ENCODE measurements at regions not wholly inside any gene's neighbourhood (a gene's known extent, or its start where the extent isn't known, plus 50 kb on each side); places are given as distances from the start of the nearest gene placed in this dataset.

GRCh38 chr11:69374110-69374945 is 80.4 kb downstream of the MYEOV start:
- no peak overlapping the region for H3K27ac ChIP-seq
- H3K4me3 ChIP-seq: no peak overlapping the region
- no peaks in the 10 kb centered on the region for H3K4me1 ChIP-seq
- H3K9me3 ChIP-seq: no peaks in the 10 kb centered on the region
- peak in 1 of 2 donors; percentile 10 for DNase-seq
- no peaks in the 10 kb centered on the region for H3K36me3 ChIP-seq
- intact Hi-C loops (cut with DNase I; ENCODE audit: low total_unique reads): no loop called here
- no peaks in the 10 kb centered on the region for H3K27me3 ChIP-seq
- TF ChIP-seq POLR2A (IDR thresholded peaks at IDR 0.05): no peak
- TF ChIP-seq, protein P1, sequence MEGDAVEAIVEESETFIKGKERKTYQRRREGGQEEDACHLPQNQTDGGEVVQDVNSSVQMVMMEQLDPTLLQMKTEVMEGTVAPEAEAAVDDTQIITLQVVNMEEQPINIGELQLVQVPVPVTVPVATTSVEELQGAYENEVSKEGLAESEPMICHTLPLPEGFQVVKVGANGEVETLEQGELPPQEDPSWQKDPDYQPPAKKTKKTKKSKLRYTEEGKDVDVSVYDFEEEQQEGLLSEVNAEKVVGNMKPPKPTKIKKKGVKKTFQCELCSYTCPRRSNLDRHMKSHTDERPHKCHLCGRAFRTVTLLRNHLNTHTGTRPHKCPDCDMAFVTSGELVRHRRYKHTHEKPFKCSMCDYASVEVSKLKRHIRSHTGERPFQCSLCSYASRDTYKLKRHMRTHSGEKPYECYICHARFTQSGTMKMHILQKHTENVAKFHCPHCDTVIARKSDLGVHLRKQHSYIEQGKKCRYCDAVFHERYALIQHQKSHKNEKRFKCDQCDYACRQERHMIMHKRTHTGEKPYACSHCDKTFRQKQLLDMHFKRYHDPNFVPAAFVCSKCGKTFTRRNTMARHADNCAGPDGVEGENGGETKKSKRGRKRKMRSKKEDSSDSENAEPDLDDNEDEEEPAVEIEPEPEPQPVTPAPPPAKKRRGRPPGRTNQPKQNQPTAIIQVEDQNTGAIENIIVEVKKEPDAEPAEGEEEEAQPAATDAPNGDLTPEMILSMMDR (IDR thresholded peaks at IDR 0.05): no peak

GRCh38 chr11:69374946-69375310 is 81.0 kb downstream of the MYEOV start:
- no peak for DNase-seq
- Histone ChIP-seq H3K4me1 (no peaks in the 10 kb centered on the region), H3K27ac (no peak overlapping the region), H3K36me3 (no peaks in the 10 kb centered on the region), H3K9me3 (no peaks in the 10 kb centered on the region), H3K27me3 (no peaks in the 10 kb centered on the region), H3K4me3 (no peak overlapping the region)
- intact Hi-C loops (cut with DNase I; ENCODE audit: low total_unique reads): no loop called here
- no peak for TF ChIP-seq POLR2A (IDR thresholded peaks at IDR 0.05)
- TF ChIP-seq, protein P1 (IDR thresholded peaks at IDR 0.05): no peak

- Histone ChIP-seq H3K36me3 (no peaks in the 10 kb centered on the region), H3K27ac (no peak overlapping the region), H3K4me1 (no peaks in the 10 kb centered on the region), H3K4me3 (no peak overlapping the region), H3K9me3 (no peaks in the 10 kb centered on the region), H3K27me3 (no peaks in the 10 kb centered on the region)
- peak in 1 of 2 donors; percentile 5 for DNase-seq
- intact Hi-C loops (cut with DNase I; ENCODE audit: low total_unique reads): no loop called here
- no peak for TF ChIP-seq POLR2A (IDR thresholded peaks at IDR 0.05)
- TF ChIP-seq, protein P1 (IDR thresholded peaks at IDR 0.05): no peak
Measured at GRCh38 chr11:69375316-69376154, 81.6 kb downstream of the MYEOV start.

DNA sequence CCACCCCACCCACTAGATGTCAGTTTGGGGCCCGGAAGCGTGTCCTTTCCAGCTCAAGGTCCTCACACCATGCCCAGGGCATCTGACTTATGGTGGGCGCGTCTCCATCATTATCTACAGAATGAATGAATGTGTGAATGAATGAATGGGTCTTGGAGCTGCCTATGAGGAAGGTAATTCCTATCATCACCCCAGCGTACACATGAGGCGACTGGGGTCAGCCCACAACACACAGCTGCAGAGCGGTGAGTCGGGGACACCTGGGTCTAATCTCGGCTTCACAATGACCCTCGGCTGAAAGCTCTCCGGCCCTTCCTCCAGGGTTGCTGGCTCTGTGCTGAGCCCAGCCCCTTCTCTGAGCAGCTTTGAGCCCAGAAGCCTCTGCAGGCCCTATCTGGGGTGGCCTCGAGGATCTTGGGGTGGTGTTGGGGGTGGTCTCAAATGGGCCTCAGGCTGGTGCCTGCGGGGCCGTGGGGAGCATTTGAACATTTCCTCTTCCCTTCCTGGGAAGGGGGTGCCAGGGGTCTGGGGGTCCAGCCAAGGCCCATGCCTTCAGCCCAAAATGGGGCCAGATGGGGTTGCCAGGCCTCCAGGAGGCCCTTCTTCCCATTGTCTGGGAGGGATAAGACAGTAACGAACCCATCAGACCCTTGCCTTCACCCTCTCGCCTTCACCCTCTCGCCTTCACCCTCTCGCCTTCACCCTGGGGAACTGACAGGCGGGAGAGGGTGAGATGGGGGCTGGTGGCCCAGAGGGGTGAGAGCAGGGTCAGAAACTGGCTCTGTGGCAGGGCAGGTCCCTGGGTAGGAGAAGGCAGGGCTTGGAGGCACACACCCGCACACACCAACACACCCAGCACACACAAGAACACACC is 82.4 kb downstream of the MYEOV start:
- H3K27ac ChIP-seq: no peak overlapping the region
- H3K4me3 ChIP-seq: no peak overlapping the region
- H3K9me3 ChIP-seq: no peaks in the 10 kb centered on the region
- no peaks in the 10 kb centered on the region for H3K36me3 ChIP-seq
- no peak for TF ChIP-seq POLR2A (IDR thresholded peaks at IDR 0.05)
- TF ChIP-seq, protein P1 (IDR thresholded peaks at IDR 0.05): no peak
- no peak for DNase-seq
- no peaks in the 10 kb centered on the region for H3K4me1 ChIP-seq
- no peaks in the 10 kb centered on the region for H3K27me3 ChIP-seq
- intact Hi-C loops (cut with DNase I; ENCODE audit: low total_unique reads): no loop called here

Data from uterus (tissue), 3 donors.